PFSK-1 (cell line): ENCODE measurements at regions not wholly inside any gene's neighbourhood (a gene's known extent, or its start where the extent isn't known, plus 50 kb on each side); places are given as distances from the start of the nearest gene placed in this dataset.

Experiments used
- FOXP2 ChIP-seq: optimal IDR thresholded peaks from 2 replicates; pipeline ENCODE3; 2011; ENCODE audit warnings: borderline replicate concordance, control low read depth, inconsistent platforms; ENCODE audit not compliant: insufficient read depth; ENCODE audit errors: extremely low read length, extremely low read depth
- POLR2AphosphoS5 ChIP-seq: IDR thresholded peaks from 2 replicates; pipeline ENCODE4 v1.6.1; 2012; ENCODE audit warnings: low read depth, mild to moderate bottlenecking, control low read depth, low read length, moderate library complexity
- REST ChIP-seq, 2 experiments: IDR thresholded peaks; 2 replicates each; pipeline versions ENCODE4 v1.6.1 to v1.8.0; 2011 to 2012; ENCODE audit warnings: low read depth in 2 of 2, low read length in 2 of 2, control low read depth in 1 of 2, inconsistent platforms in 1 of 2, mild to moderate bottlenecking in 1 of 2, moderate library complexity in 1 of 2; ENCODE audit not compliant: insufficient read depth in 1 of 2
- SIN3A ChIP-seq: IDR thresholded peaks from 2 replicates; pipeline ENCODE4 v1.6.1; 2012; ENCODE audit warnings: mild to moderate bottlenecking, low read length, moderate library complexity, borderline replicate concordance; ENCODE audit not compliant: insufficient read depth
- TAF1 ChIP-seq: IDR thresholded peaks from 2 replicates; pipeline ENCODE4 v1.6.1; 2012; ENCODE audit warnings: low read length, control low read depth, borderline replicate concordance; ENCODE audit not compliant: insufficient read depth

DNA sequence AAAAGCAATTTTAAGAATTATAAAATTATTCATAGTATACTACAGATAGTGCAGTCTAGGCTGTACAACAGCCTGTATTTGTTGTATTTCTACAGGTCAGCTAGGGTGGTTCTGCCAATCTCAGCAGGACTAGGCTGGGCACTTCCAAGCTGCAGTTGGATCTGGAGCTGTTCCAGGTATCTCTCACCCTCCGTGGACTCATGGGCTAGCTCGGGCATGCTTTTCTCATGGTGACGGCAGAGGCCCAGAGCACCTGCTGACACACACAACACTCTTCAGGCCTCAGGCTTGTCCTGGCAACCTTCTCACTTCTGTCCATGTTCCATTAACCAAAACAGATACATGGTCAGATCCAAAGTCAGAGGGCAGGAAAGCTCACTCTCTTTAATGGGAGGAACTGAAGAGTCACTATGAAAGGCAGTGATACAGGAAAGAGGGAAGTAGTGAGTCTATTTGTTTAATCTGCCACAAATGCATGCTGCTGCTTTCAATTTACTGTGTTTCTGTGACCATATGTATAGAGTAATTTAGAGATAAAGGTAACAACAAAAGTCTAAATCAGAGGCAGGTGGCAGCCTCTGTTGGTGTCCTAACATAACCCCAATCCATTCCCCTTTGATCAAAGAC lies 462.4 kb upstream of the ACVR2A start:
- no peak for TF ChIP-seq FOXP2
- TF ChIP-seq REST (IDR thresholded peaks at IDR 0.05; ENCODE audit: insufficient read depth in 1 of 2, low read depth in 2 of 2, low read length in 2 of 2): no peak
- TF ChIP-seq SIN3A: no peak
- TF ChIP-seq TAF1: no peak
- no peak for TF ChIP-seq POLR2AphosphoS5

DNA sequence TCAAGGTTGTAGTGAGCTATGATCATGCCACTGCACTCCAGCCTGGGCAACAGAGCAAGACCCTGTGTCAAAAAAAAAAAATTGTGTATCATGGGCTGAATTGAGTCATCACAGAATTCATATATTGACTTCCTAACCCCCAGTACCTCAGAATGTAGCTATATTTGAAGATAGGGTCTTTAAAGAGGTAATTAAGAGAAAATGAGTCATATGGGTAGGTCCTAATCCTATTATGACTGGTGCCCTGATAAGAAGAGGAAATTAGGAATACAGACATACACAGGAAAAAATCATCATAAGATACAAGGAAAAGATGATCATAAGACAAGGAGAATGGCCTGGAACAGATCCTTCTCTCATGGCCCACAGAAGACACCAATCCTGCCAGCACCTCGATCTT lies 466.4 kb upstream of the ACVR2A start:
- TF ChIP-seq TAF1 (no peak), POLR2AphosphoS5 (no peak), FOXP2 (no peak), SIN3A (no peak), REST (IDR thresholded peaks at IDR 0.05; ENCODE audit: insufficient read depth in 1 of 2, low read depth in 2 of 2, low read length in 2 of 2) (no peak)

GRCh38 chr2:147375073-147375472 lies 469.8 kb upstream of the ACVR2A start:
- TF ChIP-seq SIN3A (no peak), FOXP2 (no peak), TAF1 (no peak), REST (IDR thresholded peaks at IDR 0.05; ENCODE audit: insufficient read depth in 1 of 2, low read depth in 2 of 2, low read length in 2 of 2) (no peak), POLR2AphosphoS5 (no peak)

- TF ChIP-seq SIN3A: no peak
- TF ChIP-seq FOXP2: no peak
- no peak for TF ChIP-seq TAF1
- no peak for TF ChIP-seq REST (IDR thresholded peaks at IDR 0.05; ENCODE audit: insufficient read depth in 1 of 2, low read depth in 2 of 2, low read length in 2 of 2)
- no peak for TF ChIP-seq POLR2AphosphoS5
Measured at GRCh38 chr2:147374423-147374811, 470.4 kb upstream of the ACVR2A start.
